Uterus (tissue), 3 donors: ENCODE measurements at regions not wholly inside any gene's neighbourhood (a gene's known extent, or its start where the extent isn't known, plus 50 kb on each side); places are given as distances from the start of the nearest gene placed in this dataset.

ENCODE experiments used
- DNase-seq, 2 donors: peaks; one replicate each; pipeline ENCODE4 v3.0.0-alpha.2; 2019 to 2020
- H3K27ac ChIP-seq, 2 donors: fragments of 200-600 bp; sonication (generic); 1 replicate in 1 of 2; 2 replicates in 1 of 2; pipeline ENCODE4 v1.5.1; 2016 to 2018
- H3K27me3 ChIP-seq, 2 donors: fragments of 200-600 bp; sonication (generic); one replicate each; pipeline ENCODE4 v1.5.1; 2018 to 2019; ENCODE audit warnings: control low read depth in 1 of 2
- H3K36me3 ChIP-seq, 2 donors: fragments of 200-600 bp; sonication (generic); one replicate each; pipeline ENCODE4 v1.5.1; 2019; ENCODE audit warnings: control low read depth in 1 of 2
- H3K4me1 ChIP-seq, 2 donors: fragments of 200-600 bp; sonication (generic); one replicate each; pipeline ENCODE4 v1.5.1; 2018 to 2019; ENCODE audit warnings: control low read depth in 1 of 2
- H3K4me3 ChIP-seq, 2 donors: fragments of 200-600 bp; sonication (generic); 1 replicate in 1 of 2; 2 replicates in 1 of 2; pipeline ENCODE4 v1.5.1; 2018 to 2019; ENCODE audit warnings: mild to moderate bottlenecking in 1 of 2
- H3K9me3 ChIP-seq, 2 donors: fragments of 200-600 bp; sonication (generic); one replicate each; pipeline ENCODE4 v1.5.1; 2019; ENCODE audit warnings: control low read depth in 1 of 2
- POLR2A ChIP-seq, 2 donors: fragments of 450-650 bp; IDR thresholded peaks; one replicate each; pipeline ENCODE4 v1.6.1; 2016; ENCODE audit warnings: antibody characterized with exemption in 2 of 2, mild to moderate bottlenecking in 1 of 2, moderate library complexity in 1 of 2
- intact Hi-C: fragments of 100-400 bp; cut with DNase I; formaldehyde crosslinking; loops from one replicate; pipeline ENCODE4 v1.15.1; 2023; ENCODE audit warnings: low total_unique reads
- TF ChIP-seq, protein P1 (sequence below), 4 experiments: fragments of 200-600 bp in 2 of 4; fragments of 450-650 bp in 2 of 4; sonication (generic) in 2 of 4; IDR thresholded peaks; one replicate each; pipeline ENCODE4 v1.5.1; 2016 to 2019; ENCODE audit warnings: antibody characterized with exemption in 4 of 4, mild to moderate bottlenecking in 2 of 4, moderate library complexity in 1 of 4
- donor health status: DM: yes; HTN: yes; CAD: no.

DNA sequence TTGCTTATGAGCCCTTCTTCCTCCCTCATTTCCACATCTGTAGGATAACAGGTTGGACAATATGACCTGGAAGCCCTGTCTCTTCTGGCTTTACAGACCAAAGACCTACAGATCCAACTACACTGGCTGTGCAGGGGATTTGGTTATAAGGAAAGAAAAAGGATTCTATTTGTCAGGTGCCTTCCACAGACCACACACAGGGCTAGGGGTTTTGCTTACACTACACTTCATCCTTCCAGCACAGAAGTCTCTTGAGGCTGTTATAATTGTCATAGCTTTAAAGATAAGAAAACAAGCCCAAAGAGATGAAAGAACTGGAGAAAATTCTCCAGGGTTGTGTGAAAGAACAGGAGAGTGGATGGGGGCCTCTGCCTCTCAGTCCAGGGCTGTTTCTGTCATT, 302.6 kb downstream of the MYCN start:
- Histone ChIP-seq H3K27ac (no peak overlapping the region), H3K4me3 (no peak overlapping the region), H3K36me3 (no peaks in the 10 kb centered on the region), H3K4me1 (no peaks in the 10 kb centered on the region), H3K27me3 (no peaks in the 10 kb centered on the region), H3K9me3 (no peaks in the 10 kb centered on the region)
- intact Hi-C loops: no loop called here
- DNase-seq: no peak
- no peak for TF ChIP-seq POLR2A (IDR thresholded peaks at IDR 0.05)
- TF ChIP-seq, protein P1, sequence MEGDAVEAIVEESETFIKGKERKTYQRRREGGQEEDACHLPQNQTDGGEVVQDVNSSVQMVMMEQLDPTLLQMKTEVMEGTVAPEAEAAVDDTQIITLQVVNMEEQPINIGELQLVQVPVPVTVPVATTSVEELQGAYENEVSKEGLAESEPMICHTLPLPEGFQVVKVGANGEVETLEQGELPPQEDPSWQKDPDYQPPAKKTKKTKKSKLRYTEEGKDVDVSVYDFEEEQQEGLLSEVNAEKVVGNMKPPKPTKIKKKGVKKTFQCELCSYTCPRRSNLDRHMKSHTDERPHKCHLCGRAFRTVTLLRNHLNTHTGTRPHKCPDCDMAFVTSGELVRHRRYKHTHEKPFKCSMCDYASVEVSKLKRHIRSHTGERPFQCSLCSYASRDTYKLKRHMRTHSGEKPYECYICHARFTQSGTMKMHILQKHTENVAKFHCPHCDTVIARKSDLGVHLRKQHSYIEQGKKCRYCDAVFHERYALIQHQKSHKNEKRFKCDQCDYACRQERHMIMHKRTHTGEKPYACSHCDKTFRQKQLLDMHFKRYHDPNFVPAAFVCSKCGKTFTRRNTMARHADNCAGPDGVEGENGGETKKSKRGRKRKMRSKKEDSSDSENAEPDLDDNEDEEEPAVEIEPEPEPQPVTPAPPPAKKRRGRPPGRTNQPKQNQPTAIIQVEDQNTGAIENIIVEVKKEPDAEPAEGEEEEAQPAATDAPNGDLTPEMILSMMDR (IDR thresholded peaks at IDR 0.05): no peak

DNA sequence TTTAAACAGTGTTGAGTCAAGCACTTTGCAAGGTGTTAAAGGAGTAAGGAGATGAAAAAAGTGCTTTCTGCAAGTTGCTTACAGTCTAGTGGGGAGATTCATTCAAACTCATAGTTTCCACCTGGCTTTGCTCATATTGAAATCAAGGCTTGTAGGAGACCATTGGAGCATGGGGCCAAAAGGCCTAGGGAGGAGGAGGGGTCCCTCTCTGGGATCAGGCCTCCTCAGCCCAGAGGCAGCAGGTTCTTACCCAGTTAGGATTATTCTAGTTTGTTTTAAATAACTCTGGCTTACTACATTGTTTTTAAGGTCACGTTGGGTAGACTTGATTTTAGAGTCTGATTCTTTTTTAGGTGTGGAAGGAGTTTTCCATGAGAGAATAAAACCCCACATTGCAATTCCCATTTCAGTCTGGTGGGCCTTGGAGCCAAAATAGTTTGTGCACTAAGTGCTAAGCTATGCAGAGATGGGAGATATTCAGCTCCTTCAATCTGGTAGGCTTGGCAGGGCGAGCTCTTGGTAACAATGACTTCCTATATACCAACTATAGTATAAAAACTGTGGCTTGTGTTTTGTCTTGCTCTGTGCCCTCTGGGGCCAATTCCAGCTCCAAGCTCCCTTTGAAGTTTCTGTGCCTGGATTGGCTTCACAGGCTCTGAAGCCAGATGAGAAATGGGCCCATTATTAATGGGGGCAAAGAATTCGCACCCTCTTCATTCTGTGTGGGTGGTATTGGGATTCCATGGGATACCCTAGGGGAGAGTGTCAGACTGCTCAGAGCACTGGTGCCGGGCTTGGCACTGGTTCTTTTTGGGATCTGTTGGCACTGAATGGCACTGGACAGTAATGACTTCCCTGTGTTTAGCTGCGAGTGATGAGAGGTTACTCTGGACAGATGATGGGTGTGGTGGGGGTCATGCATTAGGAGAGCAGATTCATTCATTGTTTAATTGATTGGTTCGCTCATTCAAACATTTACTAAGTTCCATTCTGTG, 301.1 kb downstream of the MYCN start:
- no peak overlapping the region for H3K27ac ChIP-seq
- intact Hi-C loops: no loop called here

DNA sequence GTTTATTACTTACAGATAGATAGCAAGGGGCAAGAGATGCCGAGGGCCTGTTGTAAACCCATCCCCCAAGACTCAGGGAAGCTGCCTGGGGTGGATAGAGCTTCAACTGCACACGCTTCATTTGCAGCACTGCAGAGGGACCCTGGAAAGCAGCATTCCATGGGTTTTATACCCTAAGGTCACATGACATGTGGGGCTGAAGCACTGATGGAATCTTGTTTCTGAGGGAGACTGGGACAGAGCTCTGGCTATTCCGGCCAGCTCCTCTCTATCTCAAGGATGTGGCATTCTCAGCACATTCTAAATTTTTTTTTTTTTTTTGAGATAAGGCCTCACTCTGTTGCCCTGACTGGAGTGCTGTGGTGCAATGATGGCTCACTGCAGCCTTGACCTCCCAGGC, 300.1 kb downstream of the MYCN start:
- Histone ChIP-seq H3K27ac (no peak overlapping the region), H3K4me3 (no peak overlapping the region), H3K27me3 (no peaks in the 10 kb centered on the region), H3K4me1 (no peaks in the 10 kb centered on the region), H3K36me3 (no peaks in the 10 kb centered on the region), H3K9me3 (no peaks in the 10 kb centered on the region)
- intact Hi-C loops: no loop called here
- DNase-seq: no peak
- TF ChIP-seq, protein P1 (IDR thresholded peaks at IDR 0.05): no peak
- TF ChIP-seq POLR2A (IDR thresholded peaks at IDR 0.05): no peak

More for the DNA sequence above, 301.1 kb downstream of the MYCN start:
- no peak for TF ChIP-seq POLR2A (IDR thresholded peaks at IDR 0.05)
- TF ChIP-seq, protein P1 (IDR thresholded peaks at IDR 0.05): no peak
- no peaks in the 10 kb centered on the region for H3K4me1 ChIP-seq
- no peaks in the 10 kb centered on the region for H3K36me3 ChIP-seq
- H3K4me3 ChIP-seq: no peak overlapping the region
- H3K9me3 ChIP-seq: no peaks in the 10 kb centered on the region
- H3K27me3 ChIP-seq: no peaks in the 10 kb centered on the region
- no peak for DNase-seq

DNA sequence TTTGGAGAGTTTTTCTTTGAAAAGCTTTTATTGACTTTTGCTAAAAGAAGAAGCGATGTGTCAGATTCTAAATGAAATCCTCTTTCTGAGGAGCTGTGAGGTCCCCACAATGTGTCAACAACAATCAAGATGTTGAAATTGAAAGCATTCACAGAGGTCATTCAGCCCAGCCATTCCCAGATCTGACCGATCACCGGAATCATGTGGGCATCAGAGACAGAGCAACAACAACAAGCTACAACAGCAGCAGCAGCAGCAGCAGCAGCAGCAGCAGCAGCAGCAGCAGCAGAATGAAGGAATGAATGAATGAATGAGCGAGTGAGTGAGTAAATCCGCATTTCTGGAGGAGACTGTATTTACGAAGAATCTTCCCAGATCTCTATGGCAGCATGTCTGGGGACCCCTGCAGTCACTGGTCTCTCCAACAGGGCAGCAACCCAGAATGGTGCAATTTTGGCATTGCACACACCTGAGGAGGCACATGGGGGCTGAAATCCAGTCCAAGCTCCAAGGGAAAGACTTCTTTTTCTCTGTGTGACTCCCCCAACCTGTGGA, 299.0 kb downstream of the MYCN start:
- Histone ChIP-seq H3K36me3 (no peaks in the 10 kb centered on the region), H3K27ac (no peak overlapping the region), H3K4me1 (no peaks in the 10 kb centered on the region), H3K9me3 (no peaks in the 10 kb centered on the region), H3K27me3 (no peaks in the 10 kb centered on the region), H3K4me3 (no peak overlapping the region)
- no peak for DNase-seq
- intact Hi-C loops: no loop called here
- no peak for TF ChIP-seq POLR2A (IDR thresholded peaks at IDR 0.05)
- TF ChIP-seq, protein P1 (IDR thresholded peaks at IDR 0.05): no peak

DNA sequence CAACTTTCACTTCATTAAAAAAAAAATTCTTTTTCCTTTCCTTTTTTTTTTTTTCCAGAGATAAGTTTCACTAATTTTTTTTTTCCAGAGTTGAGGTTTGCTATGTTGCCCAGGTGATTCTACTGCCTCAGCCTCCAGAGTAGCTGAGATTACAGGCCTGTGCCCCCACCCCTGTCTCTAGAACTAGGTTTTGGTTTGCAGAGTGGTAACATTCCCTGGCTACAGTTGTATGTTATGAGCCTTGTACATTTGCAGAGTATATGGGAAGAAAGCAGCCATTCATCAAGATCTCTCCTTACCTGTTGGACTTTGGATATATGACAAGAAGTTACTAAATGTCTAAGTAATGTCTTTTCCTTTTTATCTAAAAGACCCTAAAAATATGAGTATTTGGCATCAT, 298.4 kb downstream of the MYCN start:
- H3K36me3 ChIP-seq: no peaks in the 10 kb centered on the region
- no peak overlapping the region for H3K4me3 ChIP-seq
- TF ChIP-seq, protein P1 (IDR thresholded peaks at IDR 0.05): no peak
- no peak for TF ChIP-seq POLR2A (IDR thresholded peaks at IDR 0.05)
- no peaks in the 10 kb centered on the region for H3K4me1 ChIP-seq
- H3K27ac ChIP-seq: no peak overlapping the region
- no peaks in the 10 kb centered on the region for H3K27me3 ChIP-seq
- intact Hi-C loops: no loop called here
- no peaks in the 10 kb centered on the region for H3K9me3 ChIP-seq
- DNase-seq: no peak
